Gastroesophageal sphincter (tissue), 4 donors: ENCODE measurements at regions not wholly inside any gene's neighbourhood (a gene's known extent, or its start where the extent isn't known, plus 50 kb on each side); places are given as distances from the start of the nearest gene placed in this dataset.
A peak's percentile ranks its signal among the peaks of the same experiment; 100 is the strongest.

Experiments
- ATAC-seq: fragments of 150-250 bp; one replicate; pipeline ENCODE4 v1.9.1; 2016; ENCODE audit warnings: mild to moderate bottlenecking, moderate library complexity
- H3K27ac ChIP-seq, 4 donors: fragments of 200-600 bp; sonication (generic) in 3 of 4; 1 replicate in 3 of 4; 2 replicates in 1 of 4; pipeline ENCODE4 v1.5.1; 2016 to 2019
- H3K27me3 ChIP-seq: fragments of 200-600 bp; sonication (generic); one replicate; pipeline ENCODE4 v1.5.1; 2019
- H3K36me3 ChIP-seq, 2 donors: fragments of 200-600 bp; sonication (generic); one replicate each; pipeline ENCODE4 v1.5.1; 2019; ENCODE audit warnings: control low read depth in 1 of 2
- H3K4me1 ChIP-seq, 3 donors: fragments of 200-600 bp; sonication (generic); 1 replicate in 2 of 3; 2 replicates in 1 of 3; pipeline ENCODE4 v1.5.1; 2016 to 2019; ENCODE audit warnings: control low read depth in 2 of 3
- H3K4me3 ChIP-seq, 2 donors: fragments of 200-600 bp; sonication (generic); one replicate each; pipeline ENCODE4 v1.5.1; 2019; ENCODE audit warnings: mild to moderate bottlenecking in 1 of 2, moderate library complexity in 1 of 2
- H3K9me3 ChIP-seq, 3 donors: fragments of 200-600 bp; sonication (generic); one replicate each; pipeline ENCODE4 v1.5.1; 2017 to 2019; ENCODE audit warnings: control low read depth in 2 of 3
- EP300 ChIP-seq: sonication (generic); formaldehyde crosslinking; IDR thresholded peaks from one replicate; pipeline ENCODE4 v1.6.1; 2017; ENCODE audit warnings: antibody characterized with exemption, mild to moderate bottlenecking
- POLR2A ChIP-seq, 2 donors: fragments of 450-650 bp; IDR thresholded peaks; one replicate each; pipeline ENCODE4 v1.6.1; 2017; ENCODE audit warnings: antibody characterized with exemption in 2 of 2, mild to moderate bottlenecking in 2 of 2, moderate library complexity in 1 of 2
- POLR2AphosphoS5 ChIP-seq: sonication (generic); formaldehyde crosslinking; IDR thresholded peaks from one replicate; pipeline ENCODE4 v1.6.1; 2017; ENCODE audit warnings: antibody characterized with exemption
- WGBS, 2 donors: methylation state at CpG; one replicate each; pipeline ENCODE4 v1.1.5; 2018; ENCODE audit warnings: low coverage in 1 of 2; 5-methylcytosine and 5-hydroxymethylcytosine counted together
- TF ChIP-seq, protein P1 (sequence below), 4 experiments: fragments of 200-600 bp in 2 of 4; fragments of 450-650 bp in 2 of 4; sonication (generic) in 1 of 4; IDR thresholded peaks; one replicate each; pipeline ENCODE4 v1.5.1; 2017 to 2019; ENCODE audit warnings: antibody characterized with exemption in 4 of 4, mild to moderate bottlenecking in 2 of 4, moderate library complexity in 2 of 4

DNA sequence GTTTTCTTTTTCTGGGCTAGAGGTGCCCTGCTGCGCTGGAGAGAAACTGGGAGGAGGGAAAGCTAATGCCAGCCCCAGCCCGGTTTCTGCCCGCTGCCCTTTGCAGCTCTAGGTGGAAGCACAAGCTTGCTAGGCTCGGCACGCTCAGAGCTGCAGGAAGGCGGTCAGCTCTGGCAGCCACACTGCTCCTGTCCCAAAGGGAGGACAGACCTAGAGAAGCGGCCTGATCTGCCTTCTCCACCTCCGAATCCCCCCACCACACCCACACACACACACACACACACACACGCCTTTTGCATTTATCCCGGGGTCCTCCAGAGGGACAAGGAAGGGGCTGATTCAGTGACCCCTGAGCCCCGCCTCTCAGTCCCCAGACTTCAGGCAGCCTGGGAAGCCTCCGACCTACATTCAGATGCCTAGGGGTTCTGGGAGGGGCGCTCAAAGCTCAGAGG is 418.1 kb downstream of the SOX9 start:
- Histone ChIP-seq H3K27ac (no peak overlapping the region), H3K4me3 (no peak overlapping the region), H3K27me3 (peaks cover 22% of the 10 kb centered on the region), H3K9me3 (peaks cover 0 to 8% (median 0%) of the 10 kb centered on the region in 3 donors), H3K4me1 (peaks cover 0 to 13% (median 0%) of the 10 kb centered on the region in 3 donors), H3K36me3 (no peaks in the 10 kb centered on the region)
- no peak for TF ChIP-seq EP300
- TF ChIP-seq, protein P1, sequence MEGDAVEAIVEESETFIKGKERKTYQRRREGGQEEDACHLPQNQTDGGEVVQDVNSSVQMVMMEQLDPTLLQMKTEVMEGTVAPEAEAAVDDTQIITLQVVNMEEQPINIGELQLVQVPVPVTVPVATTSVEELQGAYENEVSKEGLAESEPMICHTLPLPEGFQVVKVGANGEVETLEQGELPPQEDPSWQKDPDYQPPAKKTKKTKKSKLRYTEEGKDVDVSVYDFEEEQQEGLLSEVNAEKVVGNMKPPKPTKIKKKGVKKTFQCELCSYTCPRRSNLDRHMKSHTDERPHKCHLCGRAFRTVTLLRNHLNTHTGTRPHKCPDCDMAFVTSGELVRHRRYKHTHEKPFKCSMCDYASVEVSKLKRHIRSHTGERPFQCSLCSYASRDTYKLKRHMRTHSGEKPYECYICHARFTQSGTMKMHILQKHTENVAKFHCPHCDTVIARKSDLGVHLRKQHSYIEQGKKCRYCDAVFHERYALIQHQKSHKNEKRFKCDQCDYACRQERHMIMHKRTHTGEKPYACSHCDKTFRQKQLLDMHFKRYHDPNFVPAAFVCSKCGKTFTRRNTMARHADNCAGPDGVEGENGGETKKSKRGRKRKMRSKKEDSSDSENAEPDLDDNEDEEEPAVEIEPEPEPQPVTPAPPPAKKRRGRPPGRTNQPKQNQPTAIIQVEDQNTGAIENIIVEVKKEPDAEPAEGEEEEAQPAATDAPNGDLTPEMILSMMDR (IDR thresholded peaks at IDR 0.05): no peak
- TF ChIP-seq POLR2AphosphoS5: no peak
- TF ChIP-seq POLR2A (IDR thresholded peaks at IDR 0.05): no peak
- WGBS, 2 donors: 50% methylated on average over 1 of the region's 13 CpGs; no CpG with 5 or more reads in 1 of the 2 donors
- ATAC-seq: no peak

DNA sequence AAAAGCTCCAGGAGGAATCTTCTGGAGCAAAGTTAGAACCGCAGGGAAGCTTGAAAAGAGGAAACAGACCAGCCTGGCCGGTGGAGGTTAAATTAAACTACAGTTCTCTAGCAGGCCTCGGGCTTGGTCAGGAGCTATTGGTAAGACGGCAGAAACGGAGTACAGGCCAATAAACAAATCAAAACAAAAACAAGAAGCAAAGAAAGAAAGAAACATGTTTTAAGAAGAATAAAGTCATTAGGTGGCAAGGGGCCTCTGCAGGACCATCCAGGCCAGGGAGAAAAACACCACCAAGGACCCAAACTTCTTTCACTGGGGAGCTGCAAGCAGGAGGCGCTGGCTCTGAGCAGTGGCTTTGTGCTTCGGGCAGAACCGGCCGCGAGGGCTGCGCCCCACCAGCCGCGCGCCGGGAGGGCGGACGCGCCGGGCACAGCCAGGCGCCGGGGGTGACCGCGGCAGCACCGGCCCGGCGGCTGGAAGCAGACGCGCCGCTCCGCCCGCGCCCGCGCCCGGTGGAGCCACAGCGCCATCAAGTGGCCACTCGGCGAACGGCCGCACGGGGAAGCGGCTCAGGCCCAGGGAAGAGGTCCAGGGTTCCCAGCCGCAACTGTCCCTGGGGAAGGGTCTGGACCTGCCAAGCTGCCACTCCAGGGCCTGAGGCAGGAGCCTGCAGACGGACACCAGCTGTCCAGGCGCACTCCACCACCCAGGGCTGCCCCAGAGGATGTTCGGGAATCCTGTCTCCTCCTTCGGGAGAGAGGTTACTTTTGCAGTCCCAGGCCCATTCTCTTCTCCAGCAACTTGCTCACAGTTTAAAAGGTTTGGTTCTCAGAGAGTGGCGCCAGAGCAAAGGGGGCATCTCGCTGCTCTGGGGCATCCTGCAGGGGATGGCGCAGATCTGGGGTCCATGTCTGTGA is 419.4 kb downstream of the SOX9 start:
- 33 to 49% methylated on average over 5 to 11 of the region's 50 CpGs for WGBS, 2 donors
- Histone ChIP-seq H3K27ac (no peak overlapping the region), H3K27me3 (peaks cover 22% of the 10 kb centered on the region), H3K4me3 (peak overlapping the region in 1 of 2 donors; percentile 25), H3K36me3 (no peaks in the 10 kb centered on the region), H3K4me1 (peaks cover 0 to 13% (median 0%) of the 10 kb centered on the region in 3 donors), H3K9me3 (peaks cover 0 to 5% (median 0%) of the 10 kb centered on the region in 3 donors)
- ATAC-seq: peak; percentile 86
- no peak for TF ChIP-seq POLR2AphosphoS5
- TF ChIP-seq EP300: no peak
- TF ChIP-seq POLR2A (IDR thresholded peaks at IDR 0.05): peak in 1 of 2 donors; percentile 9
- TF ChIP-seq, protein P1 (IDR thresholded peaks at IDR 0.05): peak; percentile 80 to 96 (median 92)

DNA sequence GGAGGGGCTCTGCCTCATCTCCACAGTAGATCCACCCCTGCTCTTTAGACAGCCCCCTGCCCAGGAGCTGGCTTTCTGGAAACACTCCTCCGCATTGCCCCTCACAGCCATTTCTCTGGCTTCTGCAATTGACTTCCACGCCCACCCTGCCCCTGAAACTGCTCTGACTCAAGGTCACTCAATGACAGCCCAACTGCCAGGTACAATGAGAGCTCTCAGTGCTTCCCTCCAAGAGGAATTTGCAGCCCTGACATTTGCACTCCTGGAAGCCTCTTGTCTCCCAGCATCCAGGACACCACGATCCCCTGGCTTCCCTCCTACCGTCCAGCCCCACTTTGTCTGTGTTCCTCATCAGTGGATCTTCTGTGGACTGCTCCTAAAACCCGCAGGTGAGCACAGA is 421.5 kb downstream of the SOX9 start:
- Histone ChIP-seq H3K27ac (no peak overlapping the region), H3K4me3 (no peak overlapping the region), H3K4me1 (peaks cover 0 to 13% (median 0%) of the 10 kb centered on the region in 3 donors), H3K27me3 (peaks cover 13% of the 10 kb centered on the region), H3K36me3 (no peaks in the 10 kb centered on the region), H3K9me3 (peaks cover 0 to 5% (median 0%) of the 10 kb centered on the region in 3 donors)
- 88 to 90% methylated on average over 3 of the region's 5 CpGs for WGBS, 2 donors
- TF ChIP-seq, protein P1 (IDR thresholded peaks at IDR 0.05): no peak
- TF ChIP-seq POLR2AphosphoS5 (no peak), POLR2A (IDR thresholded peaks at IDR 0.05) (no peak), EP300 (no peak)
- no peak for ATAC-seq

DNA sequence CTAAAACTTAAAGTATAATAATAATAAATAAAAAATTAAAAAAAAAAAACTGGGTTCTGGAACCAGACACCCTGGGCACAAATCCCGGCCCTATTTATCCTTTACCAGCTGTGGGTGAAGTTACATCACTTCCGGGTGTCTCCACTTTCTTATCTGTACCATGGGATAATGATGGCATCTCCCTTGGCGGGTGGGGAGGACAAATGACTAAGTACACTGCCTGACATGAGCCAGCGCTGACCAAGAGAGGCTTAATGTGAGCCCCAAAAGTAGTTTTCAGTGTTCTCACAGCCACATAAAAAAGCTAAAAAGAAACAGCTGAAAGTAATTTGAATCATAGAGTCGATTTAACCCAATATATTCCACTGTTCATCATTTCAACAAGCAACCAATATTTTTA is 424.9 kb downstream of the SOX9 start:
- H3K27me3 ChIP-seq: peaks cover 13% of the 10 kb centered on the region
- WGBS, 2 donors: 83 to 90% methylated on average over 4 to 5 of the region's 5 CpGs
- ATAC-seq: no peak

More for the DNA sequence above, 424.9 kb downstream of the SOX9 start:
- peaks cover 0 to under 1% (median 0%) of the 10 kb centered on the region in 3 donors for H3K4me1 ChIP-seq
- TF ChIP-seq, protein P1 (IDR thresholded peaks at IDR 0.05): no peak
- TF ChIP-seq POLR2A (IDR thresholded peaks at IDR 0.05) (no peak), POLR2AphosphoS5 (no peak), EP300 (no peak)
- no peak overlapping the region for H3K27ac ChIP-seq
- H3K9me3 ChIP-seq: peaks cover 0 to 9% (median 0%) of the 10 kb centered on the region in 3 donors
- H3K36me3 ChIP-seq: no peaks in the 10 kb centered on the region
- no peak overlapping the region for H3K4me3 ChIP-seq
